ENCODE measurements at regions not wholly inside any gene's neighbourhood (a gene's known extent, or its start where the extent isn't known, plus 50 kb on each side); places are given as distances from the start of the nearest gene placed in this dataset.
A peak's percentile ranks its signal among the peaks of the same experiment; 100 is the strongest.

- DNase-seq: no peak
- no peak for TF ChIP-seq CTCF (IDR thresholded peaks at IDR 0.05)
- Histone ChIP-seq H3K4me2 (replicated peaks; ENCODE audit: extremely low read depth, low read length, poor library complexity, severe bottlenecking) (no peak overlapping the region), H4K20me1 (ENCODE audit: insufficient read depth, low read length) (no peaks in the 10 kb centered on the region), H3K36me3 (replicated peaks in 1 of 2; ENCODE audit: control insufficient read depth in 1 of 2, insufficient read depth in 2 of 2, low read length in 2 of 2) (no peaks in the 10 kb centered on the region), H2AFZ (ENCODE audit: insufficient read depth, low read depth, low read length, poor library complexity, severe bottlenecking) (no peak overlapping the region), H3K27ac (ENCODE audit: low read depth in 1 of 2, low read length in 2 of 2) (no peak overlapping the region), H3K27me3 (ENCODE audit: control insufficient read depth in 2 of 2, insufficient read depth in 2 of 2, low read length in 2 of 2) (no peaks in the 10 kb centered on the region), H3K79me2 (ENCODE audit: insufficient read depth, low read length) (no peaks in the 10 kb centered on the region), H3K9ac (ENCODE audit: insufficient read depth, low read length, poor library complexity, severe bottlenecking) (no peak overlapping the region), H3K4me1 (ENCODE audit: control insufficient read depth in 1 of 2, insufficient read depth in 2 of 2, low read length in 2 of 2) (no peaks in the 10 kb centered on the region), H3K9me3 (replicated peaks in 1 of 2; ENCODE audit: control insufficient read depth in 1 of 2, insufficient read depth in 1 of 2, low read length in 2 of 2) (no peaks in the 10 kb centered on the region), H3K4me3 (replicated peaks in 1 of 3; ENCODE audit: low read depth in 2 of 3, low read length in 3 of 3) (no peak overlapping the region)
- Mint-ChIP-seq H3K4me1 (peaks cover 6% of the 10 kb centered on the region), H3K27me3 (ENCODE audit: low read depth in 3 of 3) (peaks cover 0 to 6% (median 2%) of the 10 kb centered on the region in 3 donors), H3K27ac (no peak overlapping the region), H3K4me3 (no peak overlapping the region), H3K9me3 (peaks cover 0 to 5% (median 0%) of the 10 kb centered on the region in 7 donors), H3K36me3 (no peaks in the 10 kb centered on the region)
- WGBS (ENCODE audit: insufficient coverage): 92% methylated on average over 2 of the region's 5 CpGs
- intact Hi-C loops (cut with micrococcal nuclease): no loop called here
Observed at GRCh38 chr13:40146063-40146462, 490.6 kb downstream of the COG6 start.

- 25% methylated on average over 5 of the region's 11 CpGs for WGBS (ENCODE audit: insufficient coverage)
- H3K4me1 ChIP-seq (ENCODE audit: control insufficient read depth in 1 of 2, insufficient read depth in 2 of 2, low read length in 2 of 2): no peaks in the 10 kb centered on the region
- H3K79me2 ChIP-seq (ENCODE audit: insufficient read depth, low read length): no peaks in the 10 kb centered on the region
- H4K20me1 ChIP-seq (ENCODE audit: insufficient read depth, low read length): no peaks in the 10 kb centered on the region
- peaks cover 0 to 3% (median 0%) of the 10 kb centered on the region in 7 donors for H3K9me3 Mint-ChIP-seq
- no peaks in the 10 kb centered on the region for H3K27me3 ChIP-seq (ENCODE audit: control insufficient read depth in 2 of 2, insufficient read depth in 2 of 2, low read length in 2 of 2)
- H3K27ac Mint-ChIP-seq: peak overlapping the region in 1 of 7 donors; percentile 17
- peak overlapping the region in 1 of 2 donors; percentile 37 for H3K4me3 Mint-ChIP-seq
- no peaks in the 10 kb centered on the region for H3K36me3 Mint-ChIP-seq
- H3K4me2 ChIP-seq (replicated peaks; ENCODE audit: extremely low read depth, low read length, poor library complexity, severe bottlenecking): no peak overlapping the region
- H3K27me3 Mint-ChIP-seq (ENCODE audit: low read depth in 3 of 3): peaks cover 0 to 6% (median 2%) of the 10 kb centered on the region in 3 donors
- intact Hi-C loops (cut with micrococcal nuclease): no loop called here
- H3K27ac ChIP-seq (ENCODE audit: low read depth in 1 of 2, low read length in 2 of 2): no peak overlapping the region
- H3K4me3 ChIP-seq (replicated peaks in 1 of 3; ENCODE audit: low read depth in 2 of 3, low read length in 3 of 3): no peak overlapping the region
- no peak overlapping the region for H3K9ac ChIP-seq (ENCODE audit: insufficient read depth, low read length, poor library complexity, severe bottlenecking)
- no peak for TF ChIP-seq CTCF (IDR thresholded peaks at IDR 0.05)
- H3K4me1 Mint-ChIP-seq: peaks cover 6% of the 10 kb centered on the region
- DNase-seq: peak; percentile 6 to 60 (median 16)
- H3K36me3 ChIP-seq (replicated peaks in 1 of 2; ENCODE audit: control insufficient read depth in 1 of 2, insufficient read depth in 2 of 2, low read length in 2 of 2): no peaks in the 10 kb centered on the region
- no peaks in the 10 kb centered on the region for H3K9me3 ChIP-seq (replicated peaks in 1 of 2; ENCODE audit: control insufficient read depth in 1 of 2, insufficient read depth in 1 of 2, low read length in 2 of 2)
- no peak overlapping the region for H2AFZ ChIP-seq (ENCODE audit: insufficient read depth, low read depth, low read length, poor library complexity, severe bottlenecking)
Observed at GRCh38 chr13:40146611-40147117, 491.2 kb downstream of the COG6 start.
